Caco-2 (cell line): ENCODE measurements at regions not wholly inside any gene's neighbourhood (a gene's known extent, or its start where the extent isn't known, plus 50 kb on each side); places are given as distances from the start of the nearest gene placed in this dataset.

ENCODE experiments used
- BruUV-seq: library from RNA; stranded (reverse); fragments of 400-500 nt; replicated peaks from 2 replicates; lab custom pipeline; 2021; lab: Mats Ljungman, UMichigan
- CTCF ChIA-PET: fragments of 300-600 bp; sonication (Branson Sonifier 250); formaldehyde crosslinking; loops from one replicate; lab custom pipeline; 2022; ENCODE audit warnings: antibody characterized with exemption; lab: Charles Lee
- POLR2A ChIA-PET: fragments of 300-600 bp; sonication (Branson Sonifier 250); formaldehyde crosslinking; loops from one replicate; lab custom pipeline; 2022; ENCODE audit warnings: antibody characterized with exemption; lab: Charles Lee
- DNase-seq, 2 experiments: peaks; one replicate each; pipeline versions ENCODE4 v3.0.0 to v3.0.0-alpha.2; 2020 to 2022
- H3K27me3 ChIP-seq: replicated peaks from 2 replicates; pipeline ENCODE4 v1.6.0; 2011; ENCODE audit warnings: low read length; ENCODE audit not compliant: control insufficient read depth, insufficient read depth
- H3K36me3 ChIP-seq: 2 replicates; pipeline ENCODE4 v1.5.1; 2011; ENCODE audit warnings: low read length; ENCODE audit not compliant: control insufficient read depth, insufficient read depth
- H3K4me1 ChIP-seq: fragments of 250-450 bp; sonication (Bioruptor Pico); 2 replicates; pipeline ENCODE4 v1.5.1; 2020; ENCODE audit warnings: mild to moderate bottlenecking
- H3K4me3 ChIP-seq: 2 replicates; pipeline ENCODE4 v1.5.1; 2011; ENCODE audit warnings: low read depth, mild to moderate bottlenecking, control low read depth, low read length
- H3K9me3 ChIP-seq: fragments of 250-450 bp; sonication (Bioruptor Pico); 2 replicates; pipeline ENCODE4 v1.5.1; 2020; ENCODE audit warnings: mild to moderate bottlenecking, moderate library complexity
- H3K27ac Mint-ChIP-seq: one replicate; pipeline ENCODE4 v1.8.0; 2022; ENCODE audit warnings: mixed read lengths; ENCODE audit not compliant: unreplicated experiment
- H3K27me3 Mint-ChIP-seq: one replicate; pipeline ENCODE4 v1.8.0; 2022; ENCODE audit warnings: mixed read lengths; ENCODE audit not compliant: insufficient read depth, unreplicated experiment
- H3K36me3 Mint-ChIP-seq: one replicate; pipeline ENCODE4 v1.8.0; 2022; ENCODE audit warnings: mild to moderate bottlenecking, mixed read lengths; ENCODE audit not compliant: insufficient read depth, unreplicated experiment
- H3K4me1 Mint-ChIP-seq: one replicate; pipeline ENCODE4 v1.8.0; 2022; ENCODE audit warnings: low read depth, mixed read lengths; ENCODE audit not compliant: unreplicated experiment
- H3K4me3 Mint-ChIP-seq: one replicate; pipeline ENCODE4 v1.8.0; 2022; ENCODE audit warnings: mild to moderate bottlenecking, moderate library complexity, mixed read lengths; ENCODE audit not compliant: unreplicated experiment
- H3K9me3 Mint-ChIP-seq: one replicate; pipeline ENCODE4 v1.8.0; 2022; ENCODE audit warnings: mixed read lengths; ENCODE audit not compliant: unreplicated experiment
- CTCF ChIP-seq, 2 experiments: fragments of 200-600 bp in 1 of 2; IDR thresholded peaks; 1 replicate in 1 of 2; 2 replicates in 1 of 2; pipeline versions ENCODE4 v1.5.1 to v1.8.0; 2011 to 2022; ENCODE audit warnings: antibody characterized with exemption in 1 of 2, control low read depth in 1 of 2, inconsistent platforms in 1 of 2, low read depth in 1 of 2, low read length in 1 of 2, mild to moderate bottlenecking in 1 of 2, moderate library complexity in 1 of 2; ENCODE audit not compliant: insufficient read depth in 1 of 2, severe bottlenecking in 1 of 2, unreplicated experiment in 1 of 2
- intact Hi-C: fragments of 100-400 bp; cut with micrococcal nuclease; formaldehyde crosslinking; loops from one replicate; pipeline ENCODE4 v1.10.0; 2022; ENCODE audit not compliant: unreplicated experiment

- H3K27ac Mint-ChIP-seq: no peak overlapping the region
- no peak overlapping the region for H3K4me3 Mint-ChIP-seq
- H3K4me1 Mint-ChIP-seq: no peaks in the 10 kb centered on the region
- no peak for TF ChIP-seq CTCF (IDR thresholded peaks at IDR 0.05; ENCODE audit: insufficient read depth in 1 of 2, low read depth in 1 of 2, low read length in 1 of 2, severe bottlenecking in 1 of 2, unreplicated experiment in 1 of 2)
- DNase-seq: no peak
- H3K4me3 ChIP-seq: no peak overlapping the region
- ChIA-PET CTCF (no interaction called here), POLR2A (no interaction called here)
- peaks cover 3% of the 10 kb centered on the region for H3K27me3 Mint-ChIP-seq
- H3K9me3 Mint-ChIP-seq: peaks cover 9% of the 10 kb centered on the region
- H3K36me3 Mint-ChIP-seq: no peaks in the 10 kb centered on the region
- intact Hi-C loops: no loop called here
- no peaks in the 10 kb centered on the region for H3K27me3 ChIP-seq
- no peaks in the 10 kb centered on the region for H3K9me3 ChIP-seq
- H3K36me3 ChIP-seq: no peaks in the 10 kb centered on the region
- BruUV-seq: no TSS peak
- H3K4me1 ChIP-seq: no peaks in the 10 kb centered on the region
Measured at GRCh38 chr2:856041-856440, 94.6 kb upstream of the SNTG2 start.

- Mint-ChIP-seq H3K9me3 (peaks cover 9% of the 10 kb centered on the region), H3K4me1 (no peaks in the 10 kb centered on the region), H3K27me3 (peaks cover 7% of the 10 kb centered on the region), H3K27ac (no peak overlapping the region), H3K4me3 (no peak overlapping the region), H3K36me3 (no peaks in the 10 kb centered on the region)
- Histone ChIP-seq H3K9me3 (no peaks in the 10 kb centered on the region), H3K4me1 (no peaks in the 10 kb centered on the region), H3K4me3 (no peak overlapping the region), H3K27me3 (no peaks in the 10 kb centered on the region), H3K36me3 (no peaks in the 10 kb centered on the region)
- intact Hi-C loops: no loop called here
- no TSS peak for BruUV-seq
- ChIA-PET CTCF (no interaction called here), POLR2A (no interaction called here)
- TF ChIP-seq CTCF (IDR thresholded peaks at IDR 0.05; ENCODE audit: insufficient read depth in 1 of 2, low read depth in 1 of 2, low read length in 1 of 2, severe bottlenecking in 1 of 2, unreplicated experiment in 1 of 2): no peak
- no peak for DNase-seq
Measured at GRCh38 chr2:855177-855576, 95.5 kb upstream of the SNTG2 start.

- no peak overlapping the region for H3K4me3 ChIP-seq
- no peaks in the 10 kb centered on the region for H3K27me3 ChIP-seq
- peak in 1 of 2 experiments; percentile 15 for DNase-seq
- Mint-ChIP-seq H3K27me3 (peaks cover 7% of the 10 kb centered on the region), H3K36me3 (no peaks in the 10 kb centered on the region), H3K27ac (no peak overlapping the region), H3K4me3 (no peak overlapping the region), H3K9me3 (peaks cover 9% of the 10 kb centered on the region), H3K4me1 (no peaks in the 10 kb centered on the region)
- ChIA-PET POLR2A (no interaction called here), CTCF (no interaction called here)
- no peaks in the 10 kb centered on the region for H3K36me3 ChIP-seq
- BruUV-seq: no TSS peak
- H3K4me1 ChIP-seq: no peaks in the 10 kb centered on the region
- TF ChIP-seq CTCF (IDR thresholded peaks at IDR 0.05; ENCODE audit: insufficient read depth in 1 of 2, low read depth in 1 of 2, low read length in 1 of 2, severe bottlenecking in 1 of 2, unreplicated experiment in 1 of 2): peak in 1 of 2 experiments; percentile 22
- no peaks in the 10 kb centered on the region for H3K9me3 ChIP-seq
- intact Hi-C loops: loop anchor here (1.0 kb wide), 1 partner anchor 692 kb away; no protein-coding TSS in a partner anchor
Measured at GRCh38 chr2:854460-854859, 96.2 kb upstream of the SNTG2 start.
